Fibroblast of villous mesenchyme (primary cell): ENCODE measurements at regions not wholly inside any gene's neighbourhood (a gene's known extent, or its start where the extent isn't known, plus 50 kb on each side); places are given as distances from the start of the nearest gene placed in this dataset.

Experiments used
- DNase-seq: peaks from one replicate; pipeline ENCODE4 v3.0.0-alpha.2; 2010; ENCODE audit warnings: low read depth
- H3K4me3 ChIP-seq: 2 replicates; pipeline ENCODE4 v1.5.1; 2011; ENCODE audit warnings: low read depth, mild to moderate bottlenecking, low read length
- TF ChIP-seq, protein P1 (sequence below): IDR thresholded peaks from 2 replicates; pipeline ENCODE4 v1.5.1; 2012; ENCODE audit warnings: low read depth, mild to moderate bottlenecking, low read length; ENCODE audit not compliant: insufficient read depth

GRCh38 chr13:34588362-34588761 is 353.7 kb upstream of the NBEA start:
- DNase-seq: no peak
- TF ChIP-seq, protein P1, sequence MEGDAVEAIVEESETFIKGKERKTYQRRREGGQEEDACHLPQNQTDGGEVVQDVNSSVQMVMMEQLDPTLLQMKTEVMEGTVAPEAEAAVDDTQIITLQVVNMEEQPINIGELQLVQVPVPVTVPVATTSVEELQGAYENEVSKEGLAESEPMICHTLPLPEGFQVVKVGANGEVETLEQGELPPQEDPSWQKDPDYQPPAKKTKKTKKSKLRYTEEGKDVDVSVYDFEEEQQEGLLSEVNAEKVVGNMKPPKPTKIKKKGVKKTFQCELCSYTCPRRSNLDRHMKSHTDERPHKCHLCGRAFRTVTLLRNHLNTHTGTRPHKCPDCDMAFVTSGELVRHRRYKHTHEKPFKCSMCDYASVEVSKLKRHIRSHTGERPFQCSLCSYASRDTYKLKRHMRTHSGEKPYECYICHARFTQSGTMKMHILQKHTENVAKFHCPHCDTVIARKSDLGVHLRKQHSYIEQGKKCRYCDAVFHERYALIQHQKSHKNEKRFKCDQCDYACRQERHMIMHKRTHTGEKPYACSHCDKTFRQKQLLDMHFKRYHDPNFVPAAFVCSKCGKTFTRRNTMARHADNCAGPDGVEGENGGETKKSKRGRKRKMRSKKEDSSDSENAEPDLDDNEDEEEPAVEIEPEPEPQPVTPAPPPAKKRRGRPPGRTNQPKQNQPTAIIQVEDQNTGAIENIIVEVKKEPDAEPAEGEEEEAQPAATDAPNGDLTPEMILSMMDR: no peak

DNA sequence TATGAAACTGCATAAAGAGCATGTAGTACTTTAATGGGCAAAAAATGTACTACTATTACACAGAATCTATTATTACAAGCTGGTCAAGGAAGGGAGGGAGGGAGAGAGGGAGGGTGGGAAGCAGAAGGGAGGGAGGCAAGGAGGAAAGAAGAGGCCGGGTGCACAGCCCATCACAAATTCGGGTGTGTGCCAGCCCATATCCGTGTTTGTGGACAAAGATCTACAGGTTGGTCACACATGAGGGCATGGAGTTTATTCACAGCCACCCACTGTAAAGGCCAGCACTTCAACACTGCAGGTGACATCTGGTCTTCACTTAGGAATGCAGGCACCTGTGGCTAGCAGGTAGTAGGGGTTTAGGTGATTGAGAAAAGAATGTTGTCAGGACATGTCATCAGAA is 352.5 kb upstream of the NBEA start:
- TF ChIP-seq, protein P1: no peak
- no peak overlapping the region for H3K4me3 ChIP-seq
- DNase-seq: no peak

More at GRCh38 chr13:34588362-34588761, 353.7 kb upstream of the NBEA start:
- H3K4me3 ChIP-seq: no peak overlapping the region

GRCh38 chr13:34591129-34591528 is 350.9 kb upstream of the NBEA start:
- TF ChIP-seq, protein P1: no peak
- H3K4me3 ChIP-seq: no peak overlapping the region
- no peak for DNase-seq

GRCh38 chr13:34591900-34592529 is 350.1 kb upstream of the NBEA start:
- no peak for DNase-seq

DNA sequence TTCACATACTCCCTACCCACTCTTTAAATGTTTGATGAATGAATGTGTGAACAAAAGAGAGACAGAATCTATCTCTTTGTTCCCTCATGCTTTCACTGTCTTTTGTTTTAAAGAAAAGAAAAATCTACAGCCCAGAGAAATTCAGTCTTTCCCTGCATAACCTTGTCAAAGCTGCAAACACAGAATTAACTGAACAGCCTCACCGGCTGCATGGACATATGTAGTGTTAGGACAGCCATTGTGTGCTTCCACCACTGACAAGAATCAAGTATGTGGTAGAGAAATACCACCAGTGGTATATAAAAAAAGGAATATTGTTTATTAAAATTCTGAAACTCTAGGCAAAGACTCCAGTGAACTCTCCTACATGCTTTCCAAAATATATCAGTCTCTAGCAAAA is 348.4 kb upstream of the NBEA start:
- TF ChIP-seq, protein P1: no peak
- DNase-seq: no peak
- no peak overlapping the region for H3K4me3 ChIP-seq

More at GRCh38 chr13:34591900-34592529, 350.1 kb upstream of the NBEA start:
- H3K4me3 ChIP-seq: no peak overlapping the region
- TF ChIP-seq, protein P1: no peak

GRCh38 chr13:34594507-34594906 is 347.6 kb upstream of the NBEA start:
- no peak for DNase-seq
- H3K4me3 ChIP-seq: no peak overlapping the region
- TF ChIP-seq, protein P1: no peak

GRCh38 chr13:34608331-34608730 is 333.7 kb upstream of the NBEA start:
- TF ChIP-seq, protein P1: no peak
- no peak for DNase-seq
- no peak overlapping the region for H3K4me3 ChIP-seq
